ENCODE measurements at regions not wholly inside any gene's neighbourhood (a gene's known extent, or its start where the extent isn't known, plus 50 kb on each side); places are given as distances from the start of the nearest gene placed in this dataset.

DNA sequence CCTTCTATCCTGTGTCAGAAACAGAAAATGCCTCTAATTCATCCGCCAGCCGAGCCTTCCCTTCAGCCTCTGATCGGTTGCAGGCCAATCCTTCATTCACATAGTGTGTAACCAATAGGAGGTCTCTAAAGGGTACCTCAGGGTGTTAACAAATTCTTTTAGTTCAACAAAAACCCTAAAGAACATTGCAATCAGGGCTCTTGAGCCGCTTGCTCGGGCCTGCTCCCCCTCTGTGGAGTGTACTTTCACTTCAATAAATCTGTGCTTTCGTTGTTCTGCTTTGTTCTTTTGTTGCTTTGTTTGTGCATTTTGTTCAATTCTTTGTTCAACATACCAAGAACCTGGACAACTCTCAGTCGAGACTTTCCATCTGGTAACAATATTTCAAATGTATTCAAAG lies 366.5 kb downstream of the KCTD12 start (continued):
- TF ChIP-seq BCL11A (IDR thresholded peaks at IDR 0.05; ENCODE audit: low read depth in 2 of 2, low read length in 2 of 2) (no peak), CHD1 (IDR thresholded peaks at IDR 0.05; ENCODE audit: low read depth, low read length) (no peak), CHD2 (IDR thresholded peaks at IDR 0.05; ENCODE audit: low read length) (no peak)

Data from H1 (cell line).